BE2C (cell line): ENCODE measurements at regions not wholly inside any gene's neighbourhood (a gene's known extent, or its start where the extent isn't known, plus 50 kb on each side); places are given as distances from the start of the nearest gene placed in this dataset.
"Not testable (repeated sequence)": the region's sequence is repeated elsewhere in the genome, so short reads cannot be mapped to it uniquely, and the experiment has no call there.

Experiments
- DNase-seq: peaks from one replicate; pipeline ENCODE4 v3.0.0-alpha.2; 2020
- H3K27me3 ChIP-seq: fragments of 250-450 bp; sonication (Bioruptor Pico); 2 replicates; pipeline ENCODE4 v1.5.1; 2020; ENCODE audit warnings: mild to moderate bottlenecking
- H3K36me3 ChIP-seq: fragments of 250-450 bp; sonication (Bioruptor Pico); 2 replicates; pipeline ENCODE4 v1.5.1; 2020; ENCODE audit warnings: mild to moderate bottlenecking
- H3K4me1 ChIP-seq: fragments of 250-450 bp; sonication (Bioruptor Pico); 2 replicates; pipeline ENCODE4 v1.5.1; 2020
- H3K4me3 ChIP-seq: 2 replicates; pipeline ENCODE4 v1.5.1; 2011; ENCODE audit warnings: low read depth, low read length
- H3K9me3 ChIP-seq: fragments of 250-450 bp; sonication (Bioruptor Pico); 2 replicates; pipeline ENCODE4 v1.5.1; 2020
- CTCF ChIP-seq: IDR thresholded peaks from 2 replicates; pipeline ENCODE4 v1.5.1; 2012; ENCODE audit warnings: mild to moderate bottlenecking, low read depth, low read length

GRCh38 chr3:22401499-22401898 is 650.5 kb upstream of the ZNF385D start:
- DNase-seq, result no peak
- Histone ChIP-seq H3K36me3 (no peaks in the 10 kb centered on the region), H3K9me3 (no peaks in the 10 kb centered on the region), H3K27me3 (no peaks in the 10 kb centered on the region), H3K4me3 (no peak overlapping the region), H3K4me1 (no peaks in the 10 kb centered on the region)
- TF ChIP-seq CTCF, result no peak

- H3K27me3 ChIP-seq, result no peaks in the 10 kb centered on the region
- no peaks in the 10 kb centered on the region for H3K9me3 ChIP-seq
- no peaks in the 10 kb centered on the region for H3K4me1 ChIP-seq
- DNase-seq, result no peak
- no peak for TF ChIP-seq CTCF
- no peaks in the 10 kb centered on the region for H3K36me3 ChIP-seq
- H3K4me3 ChIP-seq, result no peak overlapping the region
Measured at GRCh38 chr3:22414239-22414638, 663.2 kb upstream of the ZNF385D start.

- H3K9me3 ChIP-seq, H3K4me3 ChIP-seq, H3K27me3 ChIP-seq, H3K4me1 ChIP-seq, H3K36me3 ChIP-seq, DNase-seq: not testable (repeated sequence)
Measured at GRCh38 chr3:22416838-22417446, 665.9 kb upstream of the ZNF385D start.

GRCh38 chr3:22419261-22419660 is 668.3 kb upstream of the ZNF385D start:
- Histone ChIP-seq H3K9me3 (no peaks in the 10 kb centered on the region), H3K4me3 (no peak overlapping the region), H3K36me3 (no peaks in the 10 kb centered on the region), H3K4me1 (no peaks in the 10 kb centered on the region), H3K27me3 (no peaks in the 10 kb centered on the region)
- no peak for TF ChIP-seq CTCF
- no peak for DNase-seq

GRCh38 chr3:22421589-22421988 is 670.6 kb upstream of the ZNF385D start:
- no peaks in the 10 kb centered on the region for H3K36me3 ChIP-seq
- TF ChIP-seq CTCF, result no peak

GRCh38 chr3:22431334-22431733 is 680.3 kb upstream of the ZNF385D start:
- DNase-seq, result no peak
- no peak for TF ChIP-seq CTCF
- Histone ChIP-seq H3K4me1 (no peaks in the 10 kb centered on the region), H3K4me3 (no peak overlapping the region), H3K9me3 (no peaks in the 10 kb centered on the region), H3K27me3 (no peaks in the 10 kb centered on the region), H3K36me3 (no peaks in the 10 kb centered on the region)

More at GRCh38 chr3:22421589-22421988, 670.6 kb upstream of the ZNF385D start:
- Histone ChIP-seq H3K4me3 (no peak overlapping the region), H3K27me3 (no peaks in the 10 kb centered on the region), H3K9me3 (no peaks in the 10 kb centered on the region), H3K4me1 (no peaks in the 10 kb centered on the region)
- DNase-seq, result no peak

GRCh38 chr3:22439626-22440025 is 688.6 kb upstream of the ZNF385D start:
- H3K36me3 ChIP-seq, result no peaks in the 10 kb centered on the region
- no peaks in the 10 kb centered on the region for H3K27me3 ChIP-seq
- no peak for DNase-seq
- H3K9me3 ChIP-seq, result no peaks in the 10 kb centered on the region
- no peak for TF ChIP-seq CTCF
- no peak overlapping the region for H3K4me3 ChIP-seq
- H3K4me1 ChIP-seq, result no peaks in the 10 kb centered on the region
